Stimulated activated CD4-positive, alpha-beta T cell treated with anti-CD3 and anti-CD28 coated beads, Interleukin-2, amount 100 ng/mL, for 4 hours (primary cell): ENCODE measurements at regions not wholly inside any gene's neighbourhood (a gene's known extent, or its start where the extent isn't known, plus 50 kb on each side); places are given as distances from the start of the nearest gene placed in this dataset.
"Not testable (repeated sequence)": the region's sequence is repeated elsewhere in the genome, so short reads cannot be mapped to it uniquely, and the experiment has no call there.

ENCODE experiments used
- DNase-seq: peaks from one replicate; pipeline ENCODE4 v3.0.0-alpha.2; 2020; ENCODE audit warnings: low read depth

DNA sequence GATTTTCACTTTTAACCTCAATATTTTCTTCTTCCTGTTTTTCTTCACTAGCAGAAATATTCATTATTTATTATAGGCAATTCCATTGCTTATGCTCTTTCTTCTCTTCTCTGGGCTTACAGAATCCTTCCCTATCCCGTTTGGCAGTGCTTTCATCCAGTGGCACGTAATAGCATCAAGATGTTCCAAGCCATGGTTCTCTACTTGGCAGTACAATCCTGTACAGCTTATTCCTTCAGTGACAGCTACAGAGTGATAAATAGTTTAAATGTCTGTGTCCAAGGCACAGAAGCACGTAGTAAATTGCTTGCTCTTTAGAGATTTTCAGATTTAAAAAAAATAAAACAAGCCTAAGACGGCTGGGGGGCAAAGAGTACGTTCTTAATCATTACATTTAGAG lies 1964.3 kb downstream of the SUCLG1 start:
- no peak for DNase-seq

GRCh38 chr2:82491591-82491990 lies 1967.5 kb downstream of the SUCLG1 start:
- DNase-seq = no peak

DNA sequence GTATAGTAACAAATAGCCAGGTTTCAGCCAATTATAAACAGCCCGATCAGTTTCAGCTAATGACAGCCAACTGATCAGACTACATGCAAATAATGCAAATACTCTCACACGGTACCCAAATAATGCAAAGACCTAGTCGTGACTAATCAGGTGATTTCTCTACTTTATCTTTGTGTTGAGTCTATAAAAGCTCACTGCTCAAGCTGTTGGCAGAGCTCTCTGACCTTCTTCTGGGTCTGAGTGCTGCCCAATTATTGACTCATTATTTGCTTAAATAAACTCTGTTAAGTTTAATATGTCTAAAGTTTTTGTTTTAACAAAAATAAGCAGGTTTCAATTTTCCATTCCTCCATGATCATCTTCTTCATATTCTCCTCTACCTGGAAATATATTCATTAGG lies 1971.7 kb downstream of the SUCLG1 start:
- DNase-seq = no peak

DNA sequence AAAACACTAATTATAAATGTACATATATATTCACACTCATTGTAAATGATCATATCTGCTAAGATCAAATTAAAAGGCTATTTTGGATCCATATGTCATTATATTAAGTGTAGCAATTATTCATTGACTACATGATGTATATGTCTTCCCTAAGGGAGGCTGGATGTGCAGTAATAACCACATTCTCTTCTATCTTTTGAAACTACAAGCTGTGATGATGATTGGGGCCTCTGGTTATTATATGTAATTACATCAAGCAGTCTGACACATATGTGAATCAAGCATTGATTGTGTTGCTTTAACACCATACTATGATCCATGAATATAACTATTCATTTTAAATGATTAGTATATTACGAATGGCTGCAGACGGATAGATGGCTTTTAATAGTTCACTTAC lies 1973.4 kb downstream of the SUCLG1 start:
- DNase-seq = no peak

- DNase-seq = no peak
Measured at GRCh38 chr2:82481207-82481606, 1977.9 kb downstream of the SUCLG1 start.

DNA sequence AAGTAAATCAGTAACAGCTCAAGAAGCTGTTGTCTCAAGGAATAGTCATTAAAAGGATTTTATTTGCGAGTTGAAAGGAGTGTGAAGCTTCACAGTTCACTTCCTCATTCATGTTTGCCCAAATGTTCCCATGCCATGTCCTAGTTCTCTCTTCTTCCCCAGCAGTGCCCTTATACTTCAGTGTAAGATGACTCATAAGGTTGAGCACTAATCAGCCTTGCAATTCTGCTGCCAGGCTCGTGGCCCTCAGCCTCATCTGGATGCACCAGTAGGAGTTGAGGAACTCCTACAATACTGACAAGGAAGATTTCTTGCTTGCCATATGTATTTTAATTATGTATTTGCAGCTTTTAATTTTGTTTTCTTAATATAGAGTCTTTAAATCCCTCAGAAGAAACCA lies 1980.4 kb downstream of the SUCLG1 start:
- no peak for DNase-seq

- no peak for DNase-seq
Measured at GRCh38 chr2:82476094-82476493, 1983.0 kb downstream of the SUCLG1 start.

DNA sequence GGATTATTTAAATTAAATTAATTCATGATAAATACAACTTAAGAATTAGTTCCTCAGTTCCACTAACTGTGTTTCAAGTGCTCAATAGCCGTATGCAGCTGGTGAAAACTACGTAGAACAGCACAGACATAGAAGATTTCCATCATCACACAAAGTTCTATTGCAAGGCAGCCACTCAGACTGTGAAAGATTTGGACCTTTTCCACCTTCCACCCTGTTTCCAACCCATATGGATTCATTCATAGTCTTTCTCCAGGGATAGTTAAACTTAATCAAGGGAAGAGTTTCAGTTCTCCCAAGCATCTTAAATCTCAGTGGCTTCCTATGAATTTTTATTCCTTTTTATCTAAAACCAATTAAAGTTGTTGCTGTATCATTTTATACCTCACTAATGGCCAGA lies 2030.8 kb downstream of the SUCLG1 start:
- DNase-seq = no peak

DNA sequence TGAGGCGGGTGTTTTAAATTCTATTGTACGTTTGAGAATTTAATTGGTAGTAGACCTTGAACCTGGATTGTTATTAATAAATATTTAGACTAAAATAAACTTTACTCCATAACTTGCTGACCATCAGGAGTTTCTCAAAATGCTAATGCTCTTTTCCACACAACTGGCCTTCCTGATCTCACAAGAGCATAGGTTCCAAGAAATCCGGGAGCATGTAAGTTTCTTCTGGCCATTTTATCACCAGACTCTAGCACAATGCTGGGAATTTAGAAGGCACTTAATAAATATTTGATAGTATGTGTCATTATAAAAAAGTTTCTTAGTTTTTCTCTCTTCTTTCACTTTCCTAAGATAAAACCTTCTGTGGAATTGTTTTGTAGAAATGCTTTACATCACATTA lies 2047.1 kb downstream of the SUCLG1 start:
- DNase-seq = no peak

DNA sequence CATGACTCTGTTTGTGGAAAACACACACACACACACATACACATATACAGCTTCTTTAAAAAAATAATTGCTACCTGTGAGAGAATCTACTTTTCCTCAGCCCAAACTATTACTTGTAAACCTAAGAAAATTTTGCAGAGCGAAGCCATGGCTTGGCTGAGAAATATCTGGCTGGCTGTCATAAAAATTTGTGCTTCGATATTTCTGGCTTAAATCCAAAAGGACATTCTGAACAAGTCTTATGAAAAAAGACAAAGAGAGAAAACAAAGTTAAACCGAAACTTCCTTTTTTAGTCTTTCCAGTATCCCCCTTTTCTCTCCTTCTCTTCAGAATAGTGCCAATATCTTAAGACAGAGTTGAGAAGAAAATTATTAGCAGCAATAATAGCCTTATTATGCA lies 2048.0 kb downstream of the SUCLG1 start:
- DNase-seq = no peak

GRCh38 chr2:82395531-82395930 lies 2063.5 kb downstream of the SUCLG1 start:
- DNase-seq = no peak

GRCh38 chr2:82391386-82391785 lies 2067.7 kb downstream of the SUCLG1 start:
- no peak for DNase-seq

DNA sequence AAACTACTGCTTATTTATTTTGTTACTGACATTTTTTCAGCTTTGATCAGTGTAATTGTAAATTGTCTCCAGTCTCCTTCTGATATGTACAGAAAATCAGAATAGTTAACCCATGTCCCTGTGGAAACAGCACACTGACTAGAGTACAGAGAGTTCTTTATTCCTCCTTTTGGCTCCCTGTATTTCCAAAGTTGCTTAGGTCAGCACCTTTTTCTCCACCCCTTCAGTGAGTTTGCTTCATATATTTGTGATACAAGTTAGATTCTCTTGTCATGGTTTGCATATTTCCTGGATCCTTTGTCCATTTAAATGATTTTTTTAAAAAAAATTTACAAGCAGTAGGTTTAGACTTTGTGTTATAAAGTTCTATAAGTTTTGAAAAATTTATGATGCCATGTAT lies 2051.1 kb upstream of the LRRTM1 start:
- DNase-seq = no peak

GRCh38 chr2:82345910-82346309 lies 2041.4 kb upstream of the LRRTM1 start:
- no peak for DNase-seq

- no peak for DNase-seq
Measured at GRCh38 chr2:82344670-82345069, 2040.1 kb upstream of the LRRTM1 start.

GRCh38 chr2:82342356-82342755 lies 2037.8 kb upstream of the LRRTM1 start:
- no peak for DNase-seq

DNA sequence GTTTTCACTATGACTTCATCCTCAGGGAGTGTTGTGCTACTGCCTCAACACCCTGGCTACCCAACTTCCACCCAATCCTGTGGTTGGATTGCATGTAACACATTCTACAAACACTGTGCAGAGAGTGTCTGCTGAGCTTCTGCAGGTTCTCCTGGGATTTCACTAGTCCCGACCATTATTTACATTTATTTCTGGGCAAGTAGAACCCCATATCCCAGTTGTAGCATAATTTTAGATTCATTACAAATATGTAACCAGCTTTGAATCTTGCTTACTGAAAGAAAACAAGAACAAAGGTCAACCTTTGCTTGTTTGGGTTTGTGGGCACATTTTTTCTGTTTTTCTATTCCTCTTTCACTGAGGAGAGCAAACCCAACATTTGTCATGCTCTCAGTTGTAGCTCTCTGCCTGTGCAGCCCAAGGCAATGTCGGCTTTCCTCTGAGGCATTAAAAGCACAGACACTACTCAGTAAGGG lies 2036.1 kb upstream of the LRRTM1 start:
- DNase-seq = no peak

DNA sequence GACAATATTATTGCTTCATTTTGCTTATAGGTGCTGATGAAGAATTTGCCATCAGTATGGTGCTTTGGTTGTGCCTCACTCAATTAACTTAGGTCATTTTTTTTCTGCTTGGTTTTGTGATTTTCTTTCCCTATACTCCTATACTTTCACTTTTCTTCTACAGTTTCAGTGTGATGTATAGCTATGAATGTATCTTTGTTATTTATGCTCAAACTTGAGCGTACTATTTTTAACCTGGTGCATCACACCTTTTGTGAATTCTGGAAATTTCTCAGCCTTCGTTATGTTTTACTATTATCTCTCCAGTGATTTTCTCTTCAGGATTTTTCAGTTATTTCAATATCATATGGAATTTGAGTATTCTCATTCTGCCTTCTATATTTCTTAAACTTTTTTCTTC lies 2035.3 kb upstream of the LRRTM1 start:
- no peak for DNase-seq

DNA sequence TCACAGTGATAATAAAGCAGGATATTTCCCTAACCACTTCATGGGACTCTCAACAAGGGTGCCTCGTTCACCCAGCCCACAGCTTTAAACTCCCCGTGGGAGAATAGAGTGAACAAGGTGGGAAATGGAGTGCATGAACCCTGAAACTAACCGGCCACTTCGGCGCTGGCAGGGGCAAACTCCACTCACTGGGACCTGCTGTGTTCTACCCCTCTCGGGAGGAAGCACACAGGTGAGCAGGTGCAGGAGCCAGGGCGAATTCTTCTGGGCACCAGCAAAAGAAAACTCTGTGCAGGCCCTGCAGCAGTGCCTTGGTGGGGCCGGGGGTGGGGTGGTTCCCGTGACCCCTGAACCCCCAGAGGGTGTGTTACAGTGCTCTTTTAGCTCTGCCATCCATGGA lies 2029.1 kb upstream of the LRRTM1 start:
- DNase-seq = no peak

GRCh38 chr2:82330155-82330554 lies 2025.6 kb upstream of the LRRTM1 start:
- no peak for DNase-seq

DNA sequence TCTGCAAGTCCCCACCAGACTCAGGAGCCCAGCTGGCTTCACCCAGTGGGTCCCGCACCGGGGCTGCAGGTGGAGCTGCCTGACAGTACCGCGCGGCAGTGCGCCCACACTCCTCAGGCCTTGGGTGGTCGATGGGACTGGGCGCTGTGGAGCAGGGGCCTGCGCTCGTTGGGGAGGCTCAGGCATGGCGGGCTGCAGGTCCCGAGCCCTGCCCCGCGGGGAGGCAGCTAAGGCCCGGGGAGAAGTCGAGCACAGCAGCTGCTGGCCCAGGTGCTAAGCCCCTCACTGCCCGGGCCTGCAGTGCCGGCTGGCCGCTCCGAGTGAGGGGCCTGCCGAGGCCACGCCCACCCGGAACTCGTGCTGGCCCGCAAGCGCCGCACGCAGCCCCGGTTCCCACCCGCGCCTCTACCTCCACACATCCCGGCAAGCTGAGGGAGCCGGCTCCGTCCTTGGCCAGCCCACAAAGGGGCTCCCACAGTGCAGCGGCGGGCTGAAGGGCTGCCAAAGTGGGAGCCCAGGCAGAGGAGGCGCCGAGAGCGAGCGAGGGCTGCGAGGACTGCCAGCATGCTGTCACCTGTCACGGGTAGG lies 2021.7 kb upstream of the LRRTM1 start:
- DNase-seq = not testable (repeated sequence)

DNA sequence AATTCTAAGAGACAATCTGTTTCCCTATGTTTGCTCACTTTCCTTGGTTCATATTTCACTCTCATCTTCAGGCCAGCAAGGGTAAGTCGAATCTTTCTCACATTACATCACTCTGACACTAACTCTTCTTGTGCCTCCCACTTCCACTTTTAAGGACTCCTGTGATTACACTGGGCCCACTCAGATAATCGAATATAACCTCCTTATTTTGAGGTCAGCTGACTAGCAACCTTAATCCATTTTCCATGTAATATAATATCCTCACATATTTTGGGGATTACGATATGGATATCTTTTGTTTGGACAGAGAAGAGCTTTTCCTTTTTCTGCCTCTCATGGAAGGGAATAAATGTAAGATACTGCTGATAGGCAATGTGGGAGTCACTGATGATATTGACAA lies 2015.7 kb upstream of the LRRTM1 start:
- no peak for DNase-seq

DNA sequence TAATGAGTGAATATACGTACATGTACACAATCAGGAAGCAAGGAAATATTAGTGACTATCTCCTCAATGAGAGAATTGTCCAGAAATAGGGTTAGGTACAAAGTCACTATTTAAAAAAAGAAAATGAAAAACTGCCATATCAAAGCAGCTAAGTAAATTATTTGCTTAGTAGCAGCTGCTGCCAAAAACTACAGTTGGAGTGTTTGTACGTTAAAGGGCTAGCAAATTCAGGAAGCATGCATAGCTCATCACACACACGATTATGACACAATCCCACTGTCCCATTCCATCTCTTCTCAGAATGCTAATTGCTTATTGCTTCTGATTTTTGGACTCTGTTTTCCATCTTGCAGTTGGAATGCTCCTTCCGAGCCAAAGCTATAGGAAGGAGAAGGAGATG lies 2012.5 kb upstream of the LRRTM1 start:
- no peak for DNase-seq

DNA sequence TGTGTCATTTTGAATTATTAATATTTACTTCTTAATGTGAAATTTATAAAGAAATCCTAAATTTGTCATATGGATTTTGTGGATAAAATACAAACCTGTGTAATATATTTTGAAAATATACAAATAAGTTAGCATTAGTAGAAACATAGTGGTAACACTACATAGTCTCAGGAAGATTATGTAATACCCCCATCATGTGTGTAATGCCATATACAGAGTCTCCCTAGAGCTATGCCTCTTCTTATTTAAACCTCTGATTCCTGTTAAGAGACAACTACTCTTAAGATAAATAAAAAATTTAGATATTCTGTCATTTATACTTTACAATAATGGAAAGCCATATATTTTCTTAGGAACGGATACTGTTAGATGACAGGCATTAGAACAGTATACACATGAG lies 2012.0 kb upstream of the LRRTM1 start:
- DNase-seq = no peak
